Skeletal muscle satellite cell (primary cell): ENCODE measurements at regions not wholly inside any gene's neighbourhood (a gene's known extent, or its start where the extent isn't known, plus 50 kb on each side); places are given as distances from the start of the nearest gene placed in this dataset.

Experiments
- H3K27me3 ChIP-seq: 2 replicates; pipeline ENCODE4 v1.7.0; 2013; ENCODE audit warnings: low read length; ENCODE audit not compliant: control insufficient read depth, insufficient read depth
- H3K36me3 ChIP-seq: 2 replicates; pipeline ENCODE4 v1.7.0; 2013; ENCODE audit warnings: mild to moderate bottlenecking, control low read depth, low read length; ENCODE audit not compliant: insufficient read depth
- H3K4me1 ChIP-seq: 2 replicates; pipeline ENCODE4 v1.7.0; 2013; ENCODE audit warnings: low read length; ENCODE audit not compliant: control insufficient read depth, insufficient read depth
- H3K4me2 ChIP-seq: 2 replicates; pipeline ENCODE4 v1.7.0; 2013; ENCODE audit warnings: mild to moderate bottlenecking, low read length
- H3K4me3 ChIP-seq: 2 replicates; pipeline ENCODE4 v1.7.0; 2013; ENCODE audit warnings: low read length
- H3K9ac ChIP-seq: 2 replicates; pipeline ENCODE4 v1.7.0; 2013; ENCODE audit warnings: mild to moderate bottlenecking, low read depth, low read length, moderate library complexity
- H3K9me3 ChIP-seq: replicated peaks from 2 replicates; pipeline ENCODE4 v1.7.0; 2013; ENCODE audit warnings: mild to moderate bottlenecking, control low read depth, low read length

DNA sequence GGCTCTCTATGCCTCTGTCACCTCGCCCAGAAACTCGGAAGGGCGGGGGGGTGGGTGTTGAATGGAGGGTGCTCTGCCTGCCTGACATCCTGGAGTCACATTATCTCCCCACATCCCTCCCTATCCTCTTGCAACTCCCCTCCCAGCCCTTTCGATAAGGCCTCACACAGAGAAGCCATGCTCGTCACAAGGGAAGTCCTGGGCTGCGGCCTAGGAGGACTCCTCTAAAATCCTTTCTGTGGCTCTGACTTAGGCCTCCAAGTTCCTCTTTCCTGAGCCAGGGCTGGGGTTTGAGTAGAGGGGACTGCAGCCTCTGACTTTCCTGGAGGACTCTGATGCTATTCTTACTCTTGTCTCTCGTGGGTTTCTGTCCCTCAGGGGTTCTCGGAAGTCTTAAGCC, 75.0 kb upstream of the PKDCC start:
- Histone ChIP-seq H3K9me3 (no peaks in the 10 kb centered on the region), H3K9ac (no peak overlapping the region), H3K4me2 (no peak overlapping the region), H3K4me1 (no peaks in the 10 kb centered on the region), H3K27me3 (peaks cover 6% of the 10 kb centered on the region), H3K36me3 (no peaks in the 10 kb centered on the region), H3K4me3 (no peak overlapping the region)

DNA sequence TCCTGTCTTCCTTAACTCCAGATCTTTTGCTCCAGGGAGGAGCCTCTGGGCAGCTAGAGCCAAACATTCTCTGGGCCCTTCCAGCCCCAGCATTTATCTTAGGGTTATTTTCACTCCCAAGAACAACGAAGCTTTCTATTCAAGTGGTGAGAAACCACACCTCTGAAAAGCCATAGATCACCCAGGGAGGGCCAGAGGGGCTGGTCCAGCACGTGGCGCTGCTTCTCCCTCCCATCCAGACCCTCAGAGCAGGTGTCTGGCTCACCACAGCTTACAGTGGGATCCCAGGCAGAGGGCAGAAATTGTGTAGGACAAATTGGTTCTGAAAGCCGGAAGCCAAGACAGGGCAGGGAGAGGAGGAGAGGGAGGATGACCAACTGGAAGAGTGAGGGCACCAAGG, 74.0 kb upstream of the PKDCC start:
- Histone ChIP-seq H3K27me3 (peaks cover 6% of the 10 kb centered on the region), H3K4me3 (no peak overlapping the region), H3K4me2 (no peak overlapping the region), H3K9me3 (no peaks in the 10 kb centered on the region), H3K4me1 (no peaks in the 10 kb centered on the region), H3K9ac (no peak overlapping the region), H3K36me3 (no peaks in the 10 kb centered on the region)

DNA sequence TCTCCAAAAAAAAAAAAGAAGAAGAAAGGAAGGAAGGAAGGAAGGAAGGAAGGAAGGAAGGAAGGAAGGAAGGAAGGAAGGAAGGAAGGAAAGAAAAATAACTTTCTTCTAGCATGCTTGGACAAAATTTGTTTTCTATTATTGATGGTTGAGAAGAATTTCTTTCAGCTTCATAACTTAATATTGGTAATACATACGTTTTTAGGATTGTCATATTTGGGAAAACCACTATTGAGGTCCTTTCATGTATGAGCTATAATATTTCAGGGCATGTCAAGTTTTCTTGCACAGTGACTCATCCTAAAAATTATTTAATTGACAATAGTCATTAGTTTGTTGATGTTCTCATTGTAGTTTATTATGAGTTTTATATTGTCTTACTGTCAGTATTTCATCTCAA, 66.4 kb upstream of the PKDCC start:
- H3K36me3 ChIP-seq, result no peaks in the 10 kb centered on the region

DNA sequence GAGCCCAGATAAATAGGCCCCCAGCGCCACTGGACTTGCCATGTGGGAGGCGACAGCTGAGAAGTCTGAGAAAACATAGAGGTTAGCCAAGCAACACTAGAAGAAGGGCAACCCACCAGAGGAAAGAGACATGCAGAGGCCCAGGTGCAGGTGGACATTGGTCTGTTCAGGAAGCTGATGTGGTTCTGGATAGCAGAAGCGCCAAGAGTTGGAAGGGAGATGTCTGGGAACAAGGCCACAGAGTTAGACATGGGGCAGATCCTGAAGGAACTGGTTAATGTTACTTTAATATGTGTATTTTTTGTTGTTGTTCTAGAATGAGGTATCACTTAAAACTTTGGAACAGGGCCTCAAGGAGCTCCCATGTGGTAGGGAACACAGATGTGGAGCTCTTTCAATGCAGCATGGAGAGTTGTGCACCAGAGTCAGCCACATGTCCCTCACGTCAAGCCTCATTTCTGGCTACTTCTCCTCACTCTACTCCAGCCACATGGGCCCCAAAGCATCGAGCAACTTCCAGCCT, 62.2 kb upstream of the PKDCC start:
- no peaks in the 10 kb centered on the region for H3K36me3 ChIP-seq

More for the DNA sequence above, 66.4 kb upstream of the PKDCC start:
- Histone ChIP-seq H3K4me1 (no peaks in the 10 kb centered on the region), H3K9me3 (no peaks in the 10 kb centered on the region), H3K4me3 (no peak overlapping the region), H3K4me2 (no peak overlapping the region), H3K27me3 (peaks cover 34% of the 10 kb centered on the region), H3K9ac (no peak overlapping the region)

DNA sequence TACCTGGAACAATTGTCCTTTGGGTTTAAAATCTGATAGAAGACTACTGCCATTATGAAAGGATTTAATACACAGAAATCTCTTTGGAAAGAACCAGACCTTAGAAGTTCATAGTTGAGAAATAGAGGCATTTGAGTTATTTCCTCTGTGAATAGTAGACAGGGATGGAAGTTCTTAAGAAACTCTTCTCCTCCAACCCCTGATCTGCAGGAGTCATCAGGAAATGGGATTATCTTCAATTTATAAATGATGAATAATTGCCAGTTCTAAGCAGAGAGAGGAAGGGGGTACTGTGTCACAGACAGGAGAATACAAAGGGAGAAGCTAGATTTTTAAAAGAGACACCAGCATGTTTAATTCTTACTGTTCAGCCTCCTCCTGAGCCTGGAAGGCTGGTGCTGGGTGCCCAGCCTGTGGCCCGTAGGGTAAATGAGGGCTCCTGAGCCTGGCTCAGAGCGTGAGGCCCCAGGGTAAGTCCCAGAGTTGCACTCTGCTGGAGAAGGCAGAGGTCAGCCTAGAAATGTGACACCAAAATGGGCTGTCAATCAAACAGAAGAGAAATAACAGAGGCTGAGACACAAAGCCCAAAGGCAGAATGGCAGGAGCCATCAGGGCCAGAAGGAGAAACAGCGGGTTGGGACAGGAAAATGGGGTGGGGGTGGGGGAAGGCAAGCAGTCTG, 58.2 kb upstream of the PKDCC start:
- Histone ChIP-seq H3K4me2 (no peak overlapping the region), H3K27me3 (peaks cover 16% of the 10 kb centered on the region), H3K4me1 (no peaks in the 10 kb centered on the region), H3K4me3 (no peak overlapping the region), H3K36me3 (no peaks in the 10 kb centered on the region), H3K9me3 (no peaks in the 10 kb centered on the region), H3K9ac (no peak overlapping the region)

More for the DNA sequence above, 62.2 kb upstream of the PKDCC start:
- Histone ChIP-seq H3K4me3 (no peak overlapping the region), H3K9ac (no peak overlapping the region), H3K4me1 (no peaks in the 10 kb centered on the region), H3K9me3 (no peaks in the 10 kb centered on the region), H3K27me3 (peaks cover 37% of the 10 kb centered on the region), H3K4me2 (no peak overlapping the region)

DNA sequence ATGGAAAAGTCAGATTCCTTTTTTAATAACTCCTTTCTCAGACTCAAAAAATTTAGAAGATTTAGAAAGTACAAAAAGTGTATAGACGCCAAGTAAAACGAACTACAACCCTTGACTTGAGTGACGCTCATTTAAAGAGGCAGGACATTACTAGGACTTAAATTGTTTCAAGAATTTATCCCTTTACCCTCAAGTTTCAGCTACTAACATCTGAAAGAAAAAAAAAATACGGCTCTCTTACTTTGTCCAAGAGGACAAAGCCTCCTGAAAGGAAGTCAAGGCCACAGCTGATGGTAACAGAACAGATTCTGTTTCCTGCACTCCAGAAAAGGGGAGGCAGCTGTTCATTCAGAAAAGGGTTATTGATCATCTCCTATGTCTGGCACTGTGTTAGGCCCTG, 57.6 kb upstream of the PKDCC start:
- Histone ChIP-seq H3K4me3 (no peak overlapping the region), H3K36me3 (no peaks in the 10 kb centered on the region), H3K4me2 (no peak overlapping the region), H3K9ac (no peak overlapping the region), H3K27me3 (peaks cover 16% of the 10 kb centered on the region), H3K4me1 (no peaks in the 10 kb centered on the region), H3K9me3 (no peaks in the 10 kb centered on the region)

DNA sequence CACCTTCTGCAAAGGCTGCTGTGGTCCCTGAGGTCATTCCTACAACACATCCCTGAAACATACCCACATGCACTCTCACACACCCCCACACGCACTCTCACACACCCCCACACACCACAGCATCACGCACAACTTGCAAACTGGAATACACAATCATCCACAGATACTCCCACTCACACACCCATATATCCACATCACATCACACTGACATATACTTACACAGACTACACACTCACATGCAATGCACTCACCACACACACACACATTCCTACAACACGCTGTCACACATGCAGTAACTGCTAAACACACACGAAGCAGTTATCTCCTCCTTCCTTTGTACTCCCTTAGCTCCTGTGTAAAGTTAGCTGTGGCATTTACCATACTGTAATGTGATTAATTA, 57.1 kb upstream of the PKDCC start:
- Histone ChIP-seq H3K9ac (no peak overlapping the region), H3K36me3 (no peaks in the 10 kb centered on the region), H3K27me3 (peaks cover 14% of the 10 kb centered on the region), H3K4me2 (no peak overlapping the region), H3K4me3 (no peak overlapping the region), H3K4me1 (no peaks in the 10 kb centered on the region), H3K9me3 (no peaks in the 10 kb centered on the region)

DNA sequence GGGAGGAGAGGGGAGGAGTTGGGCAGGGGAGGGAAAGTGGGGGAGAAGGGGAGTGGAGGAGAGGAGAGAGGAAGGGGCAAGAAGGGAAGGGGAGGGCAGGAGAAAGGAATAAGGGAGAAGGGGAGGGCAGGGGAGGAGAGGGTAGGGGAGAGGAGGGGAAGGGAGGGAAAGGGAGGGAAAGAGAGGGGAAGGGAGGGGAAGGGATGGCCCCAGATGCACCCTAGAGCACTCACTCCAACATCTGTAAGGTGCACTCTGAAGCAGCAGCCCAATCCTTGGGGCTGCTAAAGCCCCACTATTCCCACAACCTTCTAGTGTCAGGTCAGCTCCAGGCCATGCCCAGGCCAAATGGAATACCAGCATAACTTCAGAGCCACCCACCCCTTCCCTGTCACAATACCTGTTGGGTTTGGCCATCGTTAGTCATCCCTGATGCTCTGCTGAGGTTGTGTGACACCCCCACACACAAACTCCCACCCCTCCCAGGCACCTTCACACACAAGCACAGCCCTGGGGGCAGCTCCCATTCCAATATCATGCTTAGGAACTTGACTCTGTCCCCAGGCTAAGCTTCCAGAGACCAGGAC, 55.7 kb upstream of the PKDCC start:
- Histone ChIP-seq H3K9me3 (no peaks in the 10 kb centered on the region), H3K9ac (no peak overlapping the region), H3K4me2 (no peak overlapping the region), H3K36me3 (no peaks in the 10 kb centered on the region), H3K27me3 (peaks cover 10% of the 10 kb centered on the region), H3K4me3 (no peak overlapping the region), H3K4me1 (no peaks in the 10 kb centered on the region)

DNA sequence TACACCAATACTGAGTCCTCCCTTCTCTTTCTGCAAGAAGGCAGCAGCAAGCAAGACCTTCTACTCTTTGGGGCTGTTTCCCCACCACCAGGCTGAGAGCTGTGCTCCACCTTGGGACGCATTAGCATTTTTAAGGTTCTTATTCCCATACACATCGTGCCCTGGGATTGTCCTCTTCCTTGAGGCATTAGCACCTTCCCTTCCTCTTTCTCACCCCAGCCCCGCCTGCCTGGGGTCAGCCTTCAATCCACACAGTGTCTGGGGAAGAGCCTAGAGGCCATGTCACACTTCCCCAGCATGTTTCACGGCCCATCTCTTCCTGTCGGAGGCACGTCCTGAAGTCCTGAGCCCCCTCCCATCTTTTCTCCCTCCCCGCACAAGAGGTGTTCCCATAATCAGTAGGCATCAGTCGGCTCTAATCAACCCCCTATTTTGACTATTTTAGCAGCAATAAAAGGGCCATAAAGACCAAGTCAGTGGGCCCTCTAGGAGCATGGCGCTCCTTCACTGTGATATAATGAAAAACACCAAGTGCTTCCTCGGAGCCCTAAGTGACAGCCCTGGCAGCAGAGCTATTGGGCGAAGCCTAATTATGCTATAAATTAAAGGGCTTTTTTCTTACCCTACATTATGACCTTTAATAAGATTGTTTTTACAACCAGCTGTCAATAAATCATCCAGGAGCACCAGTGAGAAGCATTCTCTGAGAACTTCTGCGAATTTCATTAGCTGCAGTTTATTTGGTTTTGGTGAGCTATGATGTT, 55.0 kb upstream of the PKDCC start:
- no peaks in the 10 kb centered on the region for H3K36me3 ChIP-seq
- no peak overlapping the region for H3K4me3 ChIP-seq
- H3K27me3 ChIP-seq, result peaks cover 8% of the 10 kb centered on the region
- no peak overlapping the region for H3K4me2 ChIP-seq
- no peaks in the 10 kb centered on the region for H3K9me3 ChIP-seq
- no peak overlapping the region for H3K9ac ChIP-seq
- no peaks in the 10 kb centered on the region for H3K4me1 ChIP-seq

DNA sequence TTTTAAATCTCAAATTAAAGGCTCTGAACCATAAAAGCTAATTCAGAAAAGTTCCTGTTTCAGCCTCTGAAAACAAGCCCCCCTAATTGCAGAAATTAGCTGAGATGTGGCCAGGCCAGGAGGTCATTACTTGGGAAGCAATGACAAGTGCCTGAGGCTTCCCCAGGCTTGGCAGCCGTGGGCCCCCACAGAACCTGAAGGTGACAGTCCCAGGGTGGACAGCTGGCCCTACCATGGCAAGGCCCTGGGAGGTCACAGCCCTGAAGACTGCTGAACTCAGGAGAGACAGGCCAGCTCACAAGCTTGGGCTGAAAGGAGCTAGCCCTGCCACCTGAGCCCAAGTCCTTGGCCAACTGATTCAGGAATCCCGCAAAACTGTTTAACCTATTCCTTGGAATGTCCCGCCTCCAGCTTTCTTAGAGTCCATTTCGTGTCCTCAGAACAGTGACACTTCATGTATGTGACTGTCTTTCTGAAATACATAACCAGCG, 54.3 kb upstream of the PKDCC start:
- Histone ChIP-seq H3K4me3 (no peak overlapping the region), H3K9me3 (no peaks in the 10 kb centered on the region), H3K4me2 (no peak overlapping the region), H3K4me1 (no peaks in the 10 kb centered on the region), H3K36me3 (no peaks in the 10 kb centered on the region), H3K9ac (no peak overlapping the region), H3K27me3 (peaks cover 11% of the 10 kb centered on the region)

DNA sequence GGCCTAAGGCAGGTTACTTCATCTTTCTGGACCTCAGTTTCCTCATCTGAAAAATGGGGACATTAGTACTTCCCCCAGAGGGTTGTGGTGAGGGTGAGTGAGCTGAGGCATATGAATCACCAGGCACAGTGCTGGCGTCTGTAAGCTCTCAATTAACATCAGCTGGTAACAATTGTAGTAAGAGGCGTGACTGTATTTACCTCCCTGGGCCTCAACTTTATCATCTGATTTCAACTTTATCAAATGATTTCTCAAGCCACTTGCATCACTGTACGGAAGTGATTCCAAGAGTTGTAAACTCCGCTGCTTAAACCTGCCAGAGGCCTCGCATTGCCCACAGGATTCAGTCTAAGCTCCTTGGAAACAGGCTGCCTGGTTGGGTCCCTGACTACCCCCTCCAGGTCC, 53.6 kb upstream of the PKDCC start:
- H3K4me2 ChIP-seq, result no peak overlapping the region

More for the DNA sequence above, 53.6 kb upstream of the PKDCC start:
- no peak overlapping the region for H3K9ac ChIP-seq
- H3K9me3 ChIP-seq, result no peaks in the 10 kb centered on the region
- H3K27me3 ChIP-seq, result peaks cover 18% of the 10 kb centered on the region
- no peaks in the 10 kb centered on the region for H3K36me3 ChIP-seq
- no peaks in the 10 kb centered on the region for H3K4me1 ChIP-seq
- no peak overlapping the region for H3K4me3 ChIP-seq
